GM18858 (cell line): ENCODE measurements at regions not wholly inside any gene's neighbourhood (a gene's known extent, or its start where the extent isn't known, plus 50 kb on each side); places are given as distances from the start of the nearest gene placed in this dataset.

Experiments used
- ATAC-seq: cut with Tn5 transposase; IDR thresholded peaks from one replicate; pipeline ENCODE4 v1.9.1; 2021; ENCODE audit not compliant: unreplicated experiment

DNA sequence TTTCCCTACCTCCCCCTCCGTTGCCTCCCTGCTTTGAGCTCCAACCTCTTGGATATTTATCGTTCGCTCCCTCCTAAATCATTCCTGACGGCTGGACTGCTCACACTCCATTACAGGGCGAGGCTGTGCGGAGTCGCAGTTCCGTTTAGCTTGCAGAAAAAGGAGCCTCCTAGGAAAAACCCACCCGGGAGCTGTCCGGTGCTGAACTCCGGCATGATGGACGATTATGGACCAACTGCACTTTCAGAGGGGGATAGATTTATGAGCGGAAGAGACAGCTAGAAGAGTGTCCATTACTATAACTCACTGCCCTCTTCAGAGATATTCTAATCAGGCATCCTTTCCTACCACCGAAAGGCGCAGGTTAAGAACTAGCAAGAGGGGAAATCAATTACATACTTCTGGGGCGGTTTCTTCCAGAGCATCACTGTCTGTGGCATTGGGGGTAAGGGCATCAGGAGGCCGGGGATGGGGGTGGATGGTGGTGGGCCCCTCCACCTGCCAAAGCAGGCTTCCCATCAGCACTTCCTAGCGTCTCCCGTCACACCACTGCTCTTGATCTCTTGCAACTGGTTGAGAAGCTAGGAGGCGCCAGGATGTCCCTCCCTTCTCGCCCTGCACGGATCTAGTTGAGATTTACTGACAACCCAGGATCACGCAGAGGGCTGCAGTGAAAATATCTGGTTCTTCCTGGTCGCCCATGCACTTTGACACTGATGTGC is 251.2 kb downstream of the ENGASE start:
- no peak for ATAC-seq

DNA sequence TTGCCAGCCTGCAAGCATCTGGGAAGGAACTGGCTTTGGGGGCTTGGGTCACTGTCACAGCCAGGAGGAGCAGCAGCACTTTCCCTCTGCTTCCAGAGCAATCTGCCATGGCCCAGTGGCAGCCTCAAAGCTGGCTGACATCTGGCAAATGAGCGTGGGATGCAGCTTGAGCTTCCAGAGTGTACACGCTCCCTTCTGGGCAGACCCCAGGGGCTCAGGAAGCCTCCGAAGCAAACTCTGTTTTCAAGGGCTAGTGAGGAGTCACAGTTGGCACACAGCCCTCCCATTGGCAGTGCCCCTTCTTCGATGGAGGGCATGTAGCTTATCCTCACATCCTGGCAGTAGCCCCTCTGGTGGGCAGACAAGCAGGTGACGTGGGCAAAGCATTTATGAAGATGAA is 249.6 kb downstream of the ENGASE start:
- no peak for ATAC-seq

DNA sequence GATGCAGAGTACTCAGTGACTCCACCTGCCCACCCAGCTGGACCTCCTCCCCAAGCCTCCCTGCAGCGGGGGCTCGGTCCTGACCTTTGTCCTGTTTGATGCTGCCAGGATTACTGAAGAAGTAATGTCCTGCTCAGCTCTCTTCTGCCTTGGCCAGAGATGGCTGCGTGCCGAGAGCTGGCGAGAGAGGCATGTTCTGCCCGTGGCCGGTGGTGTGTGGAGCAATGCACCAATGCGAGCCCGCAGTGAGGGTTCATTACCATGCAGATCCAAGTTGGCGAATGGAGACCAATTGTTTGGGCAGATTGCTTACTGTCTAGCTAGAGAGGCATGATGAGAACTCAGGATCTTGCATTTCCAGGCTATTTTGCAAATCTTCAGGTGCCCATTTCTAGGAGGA is 248.9 kb downstream of the ENGASE start:
- ATAC-seq: no peak

DNA sequence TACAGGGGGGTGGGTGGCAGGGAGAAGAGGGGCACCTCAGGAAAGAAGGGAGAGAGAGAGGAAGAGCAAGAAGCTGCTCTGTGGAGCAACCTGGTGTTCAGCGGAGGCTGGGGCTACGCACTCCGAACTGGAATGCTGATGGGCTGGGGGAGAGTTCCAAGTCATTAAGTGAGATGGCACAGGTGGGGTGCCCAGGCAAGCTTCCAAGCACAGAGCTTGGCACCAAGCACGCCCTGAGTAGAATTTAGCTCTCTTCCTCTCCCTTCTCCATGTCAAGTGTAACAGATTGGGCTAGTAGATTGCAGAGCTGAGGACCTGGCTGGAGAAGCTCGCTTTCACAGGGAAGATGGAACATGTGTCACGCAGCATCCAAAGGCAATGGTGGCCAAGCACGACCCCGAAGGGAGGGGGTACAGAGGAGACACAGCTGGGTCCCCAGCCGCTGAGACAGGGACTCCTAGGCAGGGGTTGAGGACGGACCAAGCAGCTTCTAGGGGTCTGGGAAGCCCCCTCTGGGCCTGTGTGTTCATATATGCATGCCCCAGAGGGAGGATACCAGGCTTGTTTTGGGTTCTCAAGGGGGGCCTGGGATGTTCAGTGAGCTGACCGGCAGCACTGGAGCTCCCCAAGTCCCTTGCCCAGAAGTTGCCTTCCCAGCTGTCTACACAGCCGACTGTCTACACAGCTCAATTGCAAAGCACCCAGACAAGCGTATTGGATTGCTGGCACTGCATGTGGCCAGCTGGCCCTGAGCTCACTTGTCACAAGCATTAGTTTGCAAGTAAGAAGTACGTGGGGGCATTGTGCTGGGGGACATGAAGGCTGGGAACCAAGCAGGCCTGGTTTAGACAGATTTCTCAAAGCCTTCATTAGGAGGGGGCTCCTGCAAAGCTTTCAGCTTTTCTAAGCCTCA is 247.8 kb downstream of the ENGASE start:
- no peak for ATAC-seq

DNA sequence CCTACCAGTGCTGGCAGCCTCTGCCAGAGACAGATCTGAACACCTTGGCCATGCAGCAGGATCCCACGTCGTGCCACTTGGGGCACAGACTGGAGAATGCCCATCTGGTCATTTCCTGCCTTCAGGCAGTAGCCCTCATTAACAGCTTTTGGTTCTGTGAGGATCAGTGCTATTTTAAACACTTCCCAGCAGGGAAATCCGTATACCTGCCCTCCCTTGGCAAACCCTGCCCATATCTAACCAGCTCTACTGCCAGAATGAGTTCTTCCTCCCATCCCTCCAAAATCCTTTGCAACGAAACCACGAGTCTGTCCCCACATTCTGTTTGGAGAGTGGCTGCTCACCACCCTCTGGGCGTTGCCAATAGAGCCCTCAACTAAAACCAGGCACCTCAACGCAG is 245.7 kb downstream of the ENGASE start:
- ATAC-seq: no peak

DNA sequence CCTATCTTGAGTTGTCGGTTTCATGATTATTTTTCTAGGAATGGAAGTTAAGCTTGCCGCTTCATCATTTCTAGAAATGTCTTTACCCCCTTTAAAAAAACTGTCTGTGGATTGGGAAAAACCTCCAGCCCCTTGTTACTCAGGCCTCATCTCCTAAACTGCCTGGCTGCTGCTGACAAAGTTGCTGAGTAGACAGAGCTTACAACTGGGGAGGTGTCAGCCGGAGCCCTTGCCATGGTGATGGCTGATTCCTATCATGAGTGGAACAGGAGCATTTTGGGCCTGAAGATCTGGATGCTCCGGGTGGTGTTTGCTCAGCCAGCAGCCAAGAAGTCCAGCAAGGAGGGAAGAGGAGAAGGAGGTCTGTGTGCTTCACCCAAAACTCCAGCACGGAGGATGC is 243.3 kb downstream of the ENGASE start:
- no peak for ATAC-seq

DNA sequence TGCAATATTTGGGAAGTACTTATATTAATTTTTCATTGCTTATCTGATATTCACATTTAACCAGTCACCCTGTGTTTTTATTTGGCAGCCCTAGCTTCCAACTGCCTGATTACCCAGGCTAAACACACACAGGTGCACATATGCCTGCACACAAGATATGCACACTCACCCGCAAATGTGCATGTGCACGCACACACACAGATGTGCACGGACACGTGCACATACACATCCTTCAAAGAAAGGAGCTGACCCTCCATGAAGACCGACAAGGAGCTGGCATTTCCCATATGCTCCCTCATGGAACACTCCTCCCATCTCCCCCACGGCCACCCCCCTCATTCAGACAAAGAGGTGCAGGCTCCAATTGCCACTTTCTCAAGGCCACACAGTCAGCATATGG is 242.2 kb downstream of the ENGASE start:
- no peak for ATAC-seq

DNA sequence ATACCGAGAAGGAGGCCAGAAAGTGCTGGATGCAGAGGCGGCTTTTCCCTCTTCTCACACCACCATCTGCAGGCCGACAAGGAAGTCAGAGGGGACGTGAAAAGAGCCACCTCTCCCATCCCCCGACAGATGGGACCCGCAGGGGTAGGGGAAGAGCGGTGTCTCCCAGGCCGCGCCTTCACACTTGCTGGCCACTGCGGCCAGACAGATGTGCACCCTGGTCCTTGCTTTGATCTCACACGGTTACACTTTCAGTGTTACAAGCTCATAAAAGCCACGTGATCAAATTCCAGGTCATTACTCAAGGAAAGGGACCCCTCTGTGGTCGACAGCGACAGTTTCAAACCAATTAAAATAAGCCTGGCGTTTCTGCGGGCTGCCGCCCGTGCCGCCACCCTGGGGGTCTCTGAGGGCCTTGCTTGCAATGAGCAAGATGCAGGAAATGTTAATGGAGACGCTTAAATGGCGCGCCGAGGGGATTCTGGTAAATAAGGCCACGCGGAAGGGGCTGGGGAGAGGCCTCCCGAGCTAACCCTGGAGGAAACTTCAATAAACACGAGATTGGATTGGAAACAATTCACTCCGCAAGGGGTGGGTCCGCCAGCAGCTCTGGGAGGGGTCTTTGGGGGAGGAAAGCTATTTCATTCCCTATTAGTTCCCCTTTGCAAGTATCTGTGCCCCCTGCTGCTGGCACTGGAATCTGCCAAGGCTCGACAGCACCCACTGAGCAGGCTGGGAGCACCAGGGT is 240.9 kb downstream of the ENGASE start:
- ATAC-seq: no peak

DNA sequence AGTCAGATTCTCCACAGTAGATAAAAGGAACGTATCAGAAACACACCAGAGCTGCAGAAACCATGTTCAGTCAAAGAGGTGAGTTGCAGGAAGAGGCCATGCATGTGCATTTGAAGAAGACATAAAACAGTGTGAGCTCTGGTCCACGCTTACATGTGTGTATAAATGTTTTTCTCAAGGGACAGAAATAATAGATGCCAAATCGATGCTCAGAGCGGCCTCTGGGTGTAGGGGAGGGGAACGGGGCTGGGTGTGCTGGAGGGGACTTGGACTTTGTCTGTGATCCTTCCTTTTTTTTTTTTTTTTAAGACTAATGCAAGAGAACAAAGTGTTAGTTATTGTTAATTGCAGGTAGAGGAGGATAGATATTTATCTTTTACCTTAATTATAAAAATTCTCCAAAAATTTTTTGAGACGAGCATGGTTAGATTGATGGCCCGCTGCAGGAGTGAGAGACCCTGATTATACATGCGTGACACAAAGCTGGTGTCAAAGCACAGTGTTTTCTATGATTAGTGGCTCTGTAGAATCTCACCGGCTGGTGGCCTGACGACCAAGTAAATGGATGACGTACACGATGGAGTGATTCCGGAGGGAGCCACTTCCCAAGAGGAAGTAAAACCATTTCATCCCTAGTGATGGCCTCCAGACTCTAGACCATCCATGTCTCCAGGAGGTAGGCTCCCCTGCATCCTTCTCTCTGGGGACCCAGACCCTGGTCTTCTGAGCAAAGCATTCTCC is 240.2 kb downstream of the ENGASE start:
- ATAC-seq: no peak

DNA sequence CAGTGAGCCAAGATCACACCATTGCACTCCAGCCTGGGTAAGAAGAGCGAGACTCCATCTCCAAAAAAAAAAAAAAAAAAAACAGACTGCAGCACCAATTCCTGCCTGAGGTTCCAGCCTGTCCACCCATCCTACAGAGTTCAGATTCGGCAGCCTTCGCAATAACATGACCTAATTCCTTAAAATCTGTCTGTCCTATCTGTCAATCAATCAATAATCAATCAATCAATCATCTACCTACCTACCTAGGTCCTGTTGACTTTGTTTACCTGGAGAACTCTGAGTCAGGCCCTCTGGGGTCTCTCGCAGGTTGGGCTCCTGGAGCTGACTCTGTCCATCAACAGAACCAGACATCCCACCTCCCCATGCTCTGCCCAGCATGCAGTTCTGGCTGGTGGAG is 236.7 kb downstream of the ENGASE start:
- no peak for ATAC-seq

DNA sequence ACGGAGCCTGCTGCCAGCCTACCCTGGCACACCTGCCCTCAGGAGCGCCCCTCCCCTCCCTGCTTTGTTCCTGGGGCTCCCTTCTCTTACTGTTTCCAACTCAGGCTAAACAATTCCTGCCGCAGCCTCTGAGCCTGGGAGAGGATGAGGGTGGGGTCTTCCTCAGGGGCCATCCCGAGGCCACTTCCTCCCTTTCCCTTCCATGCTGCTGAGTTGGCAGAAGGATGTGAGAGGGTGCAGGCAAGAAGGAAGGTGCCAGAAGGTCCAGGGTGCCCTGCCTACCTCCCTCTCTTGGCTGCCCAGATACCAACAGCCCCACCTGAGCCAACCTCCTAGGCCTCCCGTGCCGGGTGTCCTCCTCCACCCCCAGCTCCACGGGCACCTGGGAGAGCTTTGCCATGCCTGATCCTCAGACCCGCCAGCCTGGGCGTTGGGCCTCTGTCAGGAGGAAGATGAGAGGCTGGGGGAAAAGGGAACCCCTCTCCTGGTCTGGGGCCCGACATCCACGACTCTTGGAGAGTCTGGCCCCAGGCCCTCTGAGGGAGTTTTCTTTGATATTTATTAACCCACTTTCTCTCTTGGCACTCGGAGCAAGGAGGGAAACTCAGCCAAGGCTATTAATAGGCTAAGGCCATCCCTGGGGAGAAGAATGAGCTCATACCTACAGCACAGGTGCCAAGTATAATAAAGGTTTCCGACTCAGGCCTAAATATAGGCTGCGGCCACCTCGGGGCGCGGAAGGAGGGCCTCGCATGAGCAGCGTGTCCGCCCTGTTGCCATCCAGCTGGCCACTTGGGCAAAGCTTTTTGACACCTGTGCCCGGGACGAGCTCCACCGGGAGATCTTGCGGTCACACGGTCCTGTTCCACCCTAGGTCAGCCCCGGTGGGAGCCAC is 232.0 kb downstream of the ENGASE start:
- ATAC-seq: no peak

DNA sequence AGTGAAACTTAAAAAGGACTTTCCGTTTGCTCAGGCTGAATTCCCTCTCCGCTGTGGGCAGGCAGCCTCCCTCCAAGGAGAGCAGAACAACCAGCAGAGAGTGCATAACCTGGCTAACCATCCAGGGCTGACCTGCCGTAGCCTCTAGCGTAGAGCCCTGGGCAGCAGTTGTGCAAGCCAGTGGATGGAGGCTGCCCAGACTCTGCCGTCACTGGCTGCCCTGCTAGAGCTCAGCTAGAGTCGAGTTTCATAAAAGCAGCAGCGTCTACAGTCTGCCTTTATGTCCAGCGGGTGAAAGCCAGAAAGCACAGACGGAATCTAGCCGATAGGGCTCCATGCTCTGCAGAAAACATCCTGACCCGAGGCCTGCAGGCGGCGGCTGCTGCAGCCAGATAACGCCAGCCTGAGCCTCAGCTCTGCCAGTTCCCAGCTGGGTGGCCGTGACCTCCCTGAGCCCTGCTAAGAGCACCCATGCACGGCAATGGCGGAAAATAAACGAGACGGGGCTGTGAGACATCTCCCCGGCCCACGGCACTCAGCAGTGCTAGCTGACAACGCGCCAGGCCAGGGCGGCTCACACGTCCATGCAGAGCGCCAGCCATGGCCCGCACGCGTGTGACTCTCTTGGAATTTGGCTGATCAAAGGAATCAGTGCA is 231.3 kb downstream of the ENGASE start:
- no peak for ATAC-seq

DNA sequence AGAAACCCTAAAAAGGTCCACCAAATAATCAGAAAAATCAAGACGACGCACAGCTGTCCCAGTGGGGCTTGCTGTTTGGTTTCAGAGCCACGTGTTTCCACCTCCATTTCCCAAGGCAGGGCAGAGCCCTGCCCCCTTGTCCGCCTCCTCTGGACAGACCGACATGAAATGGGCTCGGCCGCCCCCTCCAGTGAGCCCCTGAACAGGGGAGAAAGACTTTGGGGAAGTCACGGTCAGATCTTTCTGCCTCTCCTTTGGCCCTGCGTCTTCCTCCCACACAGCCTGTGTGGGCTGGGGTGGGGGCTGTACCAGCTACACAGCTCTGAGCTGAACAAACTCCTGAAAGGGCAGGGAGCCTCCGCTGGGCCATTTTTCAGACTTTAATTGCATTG is 230.7 kb downstream of the ENGASE start:
- no peak for ATAC-seq

DNA sequence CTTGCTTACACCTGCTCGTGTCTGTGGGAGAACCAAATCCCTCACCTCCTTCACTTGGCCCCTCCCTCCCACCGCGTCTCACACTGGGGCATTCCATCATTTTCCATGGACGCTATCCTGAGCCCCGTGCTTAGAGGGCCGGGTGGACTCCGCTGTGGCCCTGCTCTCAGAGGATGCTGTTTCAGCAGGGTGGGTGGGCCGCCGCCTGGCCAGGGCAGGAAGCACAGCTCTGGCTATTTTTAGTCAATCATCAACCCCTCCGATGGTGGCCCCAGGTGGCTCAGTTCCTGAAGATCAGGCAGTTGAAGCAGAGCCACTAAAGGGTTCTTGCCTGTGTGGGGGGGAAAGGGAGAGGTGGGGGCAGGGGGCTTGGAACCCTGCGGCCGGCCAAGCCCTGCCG is 230.3 kb downstream of the ENGASE start:
- ATAC-seq: no peak

DNA sequence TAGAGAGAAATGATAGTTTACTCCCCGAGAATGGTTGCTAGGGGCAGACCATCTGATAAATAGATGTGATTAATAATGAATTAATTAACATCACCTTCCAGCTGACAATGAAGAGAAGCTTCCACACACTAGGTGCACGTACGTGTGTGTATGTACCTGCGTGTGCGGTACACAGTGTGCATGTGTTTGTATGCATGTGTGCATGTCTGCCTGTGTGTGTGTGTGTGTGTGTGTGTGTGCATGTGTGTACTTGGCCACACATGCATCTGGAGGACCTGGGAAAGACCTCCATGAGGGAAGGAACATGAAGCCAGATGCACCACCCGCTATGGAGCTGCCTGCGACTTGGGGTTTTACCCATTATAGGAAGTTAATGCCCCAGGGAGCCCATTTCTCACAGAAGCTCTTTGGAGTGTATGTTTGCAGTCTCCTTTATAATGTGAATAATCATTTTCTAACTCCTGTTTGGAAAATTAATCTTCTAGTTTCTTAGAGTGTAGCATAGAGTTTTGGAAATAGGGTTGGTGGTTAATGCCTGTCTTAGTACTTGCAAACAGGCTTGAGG is 229.1 kb downstream of the ENGASE start:
- ATAC-seq: no peak

DNA sequence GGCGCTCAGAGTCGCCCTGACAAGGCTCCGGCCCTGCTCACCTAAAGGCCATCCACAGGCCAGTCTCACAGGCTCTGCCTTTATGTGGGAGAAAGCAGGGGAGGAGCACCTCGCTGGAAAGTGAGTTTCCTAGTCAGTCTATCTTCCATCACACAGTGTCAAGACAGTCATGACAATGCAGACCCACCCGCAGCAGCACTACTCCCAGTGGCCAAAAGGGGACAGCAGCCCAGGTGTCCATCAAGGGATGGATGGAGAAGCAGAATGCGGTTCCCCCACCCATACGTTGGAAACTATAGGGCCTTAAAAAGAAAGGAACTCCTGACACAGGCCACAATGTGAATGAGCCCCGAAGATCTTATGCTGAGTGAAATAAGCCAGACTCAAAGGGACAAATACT is 226.8 kb downstream of the ENGASE start:
- no peak for ATAC-seq

DNA sequence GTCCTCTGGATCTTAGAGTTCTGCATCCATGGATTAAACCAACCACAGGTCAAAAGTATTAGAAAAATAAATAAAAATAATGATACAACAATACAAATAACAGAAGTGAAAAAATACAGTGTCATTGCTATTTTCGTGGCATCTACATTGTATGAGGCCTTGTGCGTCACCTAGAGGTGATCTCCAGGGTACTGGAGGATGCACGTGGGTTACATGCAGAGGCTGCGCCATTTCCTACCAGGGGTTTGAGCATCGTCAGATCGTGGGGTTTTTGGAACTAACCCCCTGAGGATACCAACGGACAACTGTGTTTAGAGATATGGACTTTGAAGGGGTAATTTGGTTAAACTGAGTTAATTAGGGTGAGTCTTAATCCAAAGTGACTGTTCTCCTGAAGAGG is 224.7 kb downstream of the ENGASE start:
- ATAC-seq: no peak

DNA sequence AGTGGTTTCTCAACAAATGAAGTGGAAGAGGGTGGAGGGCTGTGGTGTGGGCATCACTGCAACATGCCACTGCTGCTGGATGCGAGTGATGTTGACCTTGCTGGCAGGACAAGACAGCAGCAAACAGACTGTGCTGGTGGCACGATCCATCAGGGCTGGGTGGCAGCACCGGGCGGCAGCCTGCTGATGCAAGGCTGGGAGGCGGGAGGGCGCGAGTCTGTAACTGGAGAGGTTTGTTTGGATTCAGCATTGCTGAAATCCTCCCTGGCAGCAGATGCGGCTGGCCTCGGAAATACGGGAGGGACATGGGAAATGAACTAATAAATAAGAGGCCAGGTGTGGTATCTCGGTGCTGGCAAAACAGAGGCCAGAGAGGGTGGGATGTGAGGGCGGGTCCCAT is 224.2 kb downstream of the ENGASE start:
- ATAC-seq: no peak

DNA sequence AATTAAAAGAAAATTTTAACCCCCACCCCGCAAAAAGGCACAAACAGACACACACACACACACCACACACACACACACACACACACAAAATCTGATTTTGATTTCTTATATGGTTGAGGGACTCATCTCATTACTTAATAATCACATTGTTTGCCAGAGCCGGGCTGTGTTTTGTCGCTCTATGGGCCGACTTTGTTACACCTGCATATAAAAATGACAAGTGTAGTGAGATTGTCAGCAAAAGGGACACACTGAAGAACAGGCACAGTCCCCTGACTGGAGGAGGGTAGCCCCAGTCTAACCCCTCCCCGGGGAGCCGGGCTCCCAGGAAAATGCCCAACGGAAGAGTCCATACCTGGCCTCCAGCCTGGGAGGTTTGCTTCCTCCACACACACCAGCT is 221.6 kb downstream of the ENGASE start:
- no peak for ATAC-seq
